Stimulated activated CD8-positive, alpha-beta memory T cell treated with anti-CD3 and anti-CD28 coated beads, Interleukin-2, amount 100 ng/mL, for 1 hour (primary cell): ENCODE measurements at regions not wholly inside any gene's neighbourhood (a gene's known extent, or its start where the extent isn't known, plus 50 kb on each side); places are given as distances from the start of the nearest gene placed in this dataset.

Source experiments
- DNase-seq, 2 donors: peaks; one replicate each; pipeline ENCODE4 v3.0.0-alpha.2; 2020; ENCODE audit warnings: low read depth in 2 of 2

DNA sequence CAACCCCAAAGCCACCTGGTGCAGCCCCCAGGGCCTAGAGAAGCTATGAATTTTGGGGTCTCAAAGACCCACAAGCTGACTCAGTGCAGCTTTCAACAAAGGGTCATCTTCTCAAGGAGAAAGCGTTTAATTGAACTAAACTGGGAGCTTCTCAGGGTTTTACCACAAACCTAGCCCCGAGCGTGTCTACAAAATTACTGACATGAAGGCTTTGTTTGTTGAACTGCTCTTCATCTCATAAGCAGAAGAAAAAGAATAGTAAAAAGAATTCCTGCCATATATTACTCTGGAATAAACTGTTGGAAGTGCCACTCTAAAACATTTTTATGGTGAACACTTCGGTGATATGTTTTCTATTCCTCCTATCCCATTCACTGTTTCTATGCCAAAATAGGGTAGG lies 50.8 kb upstream of the INCENP start:
- no peak for DNase-seq

DNA sequence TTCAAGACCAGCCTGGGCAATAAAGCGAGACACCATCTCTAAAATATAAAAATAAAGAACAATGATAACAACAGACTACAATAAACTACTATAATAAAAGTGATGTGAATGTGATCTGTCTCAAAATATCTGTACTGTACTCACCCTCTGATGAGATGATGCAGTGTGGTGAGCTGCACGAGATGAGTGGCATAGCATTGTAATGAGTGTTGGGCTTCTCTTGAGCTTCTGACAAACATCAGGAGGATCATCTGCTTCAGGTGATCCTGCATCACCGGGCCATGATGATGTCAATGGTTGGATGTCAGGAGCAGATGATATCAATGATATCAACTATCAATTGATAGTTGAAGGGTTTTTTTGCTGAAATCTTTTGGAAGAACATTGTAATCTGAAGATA lies 52.4 kb upstream of the INCENP start:
- DNase-seq = no peak

DNA sequence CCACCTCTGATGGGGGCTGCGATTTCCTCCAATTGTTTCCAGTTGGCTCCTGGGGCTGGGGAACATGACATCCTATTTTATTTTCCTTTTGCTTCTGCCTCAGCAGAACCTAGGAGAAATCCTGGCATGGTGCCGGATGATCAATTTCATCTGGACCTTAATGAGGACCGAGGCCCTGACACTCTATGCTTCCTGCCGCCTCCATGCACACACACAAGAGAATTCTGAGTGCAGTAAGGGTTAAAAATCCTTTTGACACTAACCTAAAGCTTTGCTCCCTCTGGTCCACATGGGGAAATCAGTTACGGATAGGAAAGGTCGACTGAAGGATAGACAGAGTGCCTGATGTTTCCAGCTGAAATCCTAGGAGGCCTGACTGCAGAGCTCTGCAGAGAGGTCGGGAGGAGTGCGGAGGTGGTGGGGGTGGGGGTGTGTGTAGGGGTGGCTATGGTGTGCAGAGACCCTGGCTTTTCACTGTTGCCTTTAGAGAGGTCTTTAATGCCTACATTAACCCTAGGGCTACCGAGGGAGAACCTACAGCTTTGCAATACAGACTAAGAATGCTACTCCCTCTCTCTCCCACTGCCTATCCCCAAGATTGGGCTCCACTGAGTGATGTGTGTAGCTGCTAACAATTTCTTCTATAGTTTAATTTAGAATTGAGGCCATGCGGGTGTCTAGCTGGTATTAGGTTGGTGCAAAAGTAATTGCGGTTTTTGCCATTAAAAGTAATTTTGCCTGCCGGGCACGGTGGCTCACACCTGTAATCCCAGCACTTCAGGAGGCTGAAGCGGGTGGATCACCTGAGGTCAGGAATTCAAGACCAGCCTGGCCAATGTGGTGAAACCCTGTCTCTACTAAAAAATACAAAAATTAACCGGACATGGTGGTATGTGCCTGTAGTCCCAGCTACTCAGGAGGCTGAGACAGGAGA lies 53.6 kb upstream of the INCENP start:
- no peak for DNase-seq

DNA sequence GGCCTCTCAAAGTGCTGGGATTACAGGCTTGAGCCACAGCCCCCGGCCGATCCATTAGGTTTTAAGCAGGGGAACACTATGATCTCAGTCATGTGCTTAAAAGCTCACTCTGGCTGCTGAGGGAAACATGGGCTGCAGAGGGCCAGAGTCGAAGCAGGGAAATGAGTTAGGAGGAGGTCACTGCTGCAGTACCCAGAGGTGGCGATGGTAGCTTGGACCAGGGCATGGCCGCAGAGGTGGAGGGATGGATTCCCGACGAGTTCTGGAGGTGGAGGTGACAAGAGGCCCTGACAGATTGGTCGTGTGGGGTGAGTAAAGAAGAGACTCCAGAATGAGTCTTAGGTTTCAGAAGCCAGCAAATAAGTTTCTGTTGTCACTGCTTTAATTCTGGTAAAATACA lies 54.4 kb upstream of the INCENP start:
- no peak for DNase-seq

DNA sequence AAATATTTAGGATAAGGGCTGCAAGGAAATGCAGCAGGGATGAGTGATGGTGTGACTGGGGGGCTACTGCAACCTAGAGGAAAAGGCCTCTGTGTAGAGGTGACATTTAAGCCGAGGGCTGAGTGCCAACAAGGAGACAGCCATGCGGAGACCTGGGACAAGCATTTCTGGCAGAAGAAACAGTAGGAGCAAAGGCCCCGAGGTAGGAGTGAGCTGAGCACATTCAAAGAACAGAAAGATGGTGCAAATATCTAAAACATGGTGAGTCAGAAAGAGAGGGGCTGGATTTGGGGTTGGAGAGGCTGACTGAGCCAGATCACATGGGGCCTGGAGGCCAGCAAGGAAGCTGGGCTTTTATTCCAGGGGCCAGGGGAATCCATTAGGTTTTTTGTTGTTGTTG lies 55.1 kb upstream of the INCENP start:
- no peak for DNase-seq

DNA sequence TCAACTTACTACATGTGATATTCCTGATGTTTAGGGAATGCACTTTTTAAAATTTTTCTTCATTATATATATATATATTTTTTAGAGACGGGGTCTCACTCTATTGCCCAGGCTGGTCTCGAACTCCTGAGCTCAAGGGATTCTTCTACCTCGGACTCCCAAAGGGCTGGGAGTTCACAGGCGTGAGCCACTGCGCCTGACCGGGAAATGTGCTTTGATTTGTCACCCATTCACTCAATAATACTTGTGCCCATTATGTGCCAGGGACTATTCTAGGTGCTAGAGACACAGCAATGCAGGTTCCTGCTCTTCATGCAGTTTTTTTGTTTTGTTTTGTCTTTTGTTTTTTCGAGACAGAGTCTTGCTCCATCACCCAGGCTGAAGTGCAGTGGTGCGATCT lies 56.1 kb upstream of the INCENP start:
- no peak for DNase-seq

DNA sequence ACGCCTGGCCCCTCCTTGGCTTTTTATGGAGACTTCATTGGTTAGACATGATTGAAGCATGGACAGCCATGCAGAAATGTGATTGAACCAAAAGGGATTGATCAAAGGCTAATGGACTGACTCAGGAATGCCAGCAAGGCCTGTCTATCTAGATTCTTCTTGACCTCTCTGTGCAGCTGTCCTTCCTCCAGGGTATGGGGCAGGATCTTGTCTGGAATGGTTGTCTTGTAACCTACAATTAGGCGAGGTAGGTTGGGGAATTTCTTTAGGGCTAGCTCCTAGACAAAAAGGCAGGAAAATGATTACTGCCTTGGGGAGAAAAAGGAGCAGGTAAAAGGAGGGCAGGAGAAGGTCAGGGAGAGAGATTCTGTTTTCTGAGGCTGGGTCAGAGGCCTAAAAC lies 59.6 kb upstream of the INCENP start:
- DNase-seq = no peak

DNA sequence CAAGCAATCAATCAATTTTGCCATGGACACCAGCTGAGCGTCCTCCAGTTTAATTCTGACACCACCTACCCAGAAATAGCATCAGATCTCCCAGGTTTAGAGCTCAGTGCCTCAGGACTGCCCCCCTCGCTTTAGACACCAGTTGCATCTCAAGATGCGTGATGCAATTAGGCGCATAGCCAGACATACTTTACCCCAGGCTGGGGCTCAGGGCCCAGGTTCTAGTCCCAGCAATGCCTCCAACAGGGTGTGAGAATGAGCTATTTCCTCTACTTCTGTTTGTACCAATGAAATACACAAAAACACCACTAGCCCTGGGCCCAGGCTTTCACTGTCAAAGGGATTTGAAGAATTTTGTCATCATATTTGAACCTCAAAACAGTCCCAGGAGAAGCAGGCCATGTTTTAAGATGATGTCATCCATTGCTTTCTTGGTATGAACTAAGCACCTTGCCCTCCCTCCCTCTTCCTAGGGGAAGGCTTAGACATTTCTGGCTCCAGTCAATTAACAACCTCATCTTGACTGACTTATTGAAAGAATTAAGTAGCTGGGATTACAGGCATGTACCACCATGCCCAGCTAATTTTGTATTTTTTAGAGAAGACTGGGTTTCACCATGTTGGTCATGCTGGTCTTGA lies 61.5 kb upstream of the INCENP start:
- DNase-seq = no peak

DNA sequence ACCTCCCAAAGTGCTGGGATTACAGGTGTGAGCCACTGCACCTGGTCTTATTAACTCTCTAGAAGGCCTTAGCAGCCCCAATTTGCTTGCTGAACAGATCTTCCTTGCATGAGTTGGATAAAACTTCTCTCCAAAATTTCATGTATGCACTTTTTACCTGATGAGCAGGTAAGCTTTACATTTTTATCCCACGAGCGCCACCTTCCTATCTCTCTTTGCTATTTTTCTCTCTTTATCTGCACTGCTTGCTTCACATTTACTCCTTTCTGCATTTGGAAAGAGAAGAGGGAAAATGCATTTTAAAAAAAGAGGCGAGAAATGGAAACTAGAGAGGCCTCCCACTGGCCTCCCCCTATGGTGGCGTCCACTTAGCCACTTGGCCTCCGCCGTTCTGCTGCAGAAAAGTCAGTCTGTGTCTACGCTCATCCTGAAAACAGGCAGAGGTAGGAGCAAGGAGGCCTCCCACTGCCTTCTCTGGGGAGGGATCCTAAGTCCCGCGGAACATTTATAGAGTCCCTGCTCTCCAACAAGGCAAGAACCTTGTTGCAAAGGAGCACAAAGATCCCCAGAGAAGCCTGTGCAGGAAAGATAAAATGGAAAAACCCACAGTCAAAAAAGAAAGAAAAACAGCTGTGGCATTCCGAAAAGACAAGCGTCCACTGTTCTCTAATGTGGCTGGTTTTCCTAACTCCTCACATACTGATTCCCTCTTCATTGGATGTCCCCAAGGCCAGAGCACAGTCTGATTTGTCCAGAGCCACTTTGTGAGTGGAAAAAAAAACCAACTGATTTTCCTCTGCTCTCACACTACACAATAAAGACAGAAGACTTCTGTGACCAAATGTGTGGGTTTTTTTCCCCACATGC lies 62.2 kb upstream of the INCENP start:
- DNase-seq = no peak

DNA sequence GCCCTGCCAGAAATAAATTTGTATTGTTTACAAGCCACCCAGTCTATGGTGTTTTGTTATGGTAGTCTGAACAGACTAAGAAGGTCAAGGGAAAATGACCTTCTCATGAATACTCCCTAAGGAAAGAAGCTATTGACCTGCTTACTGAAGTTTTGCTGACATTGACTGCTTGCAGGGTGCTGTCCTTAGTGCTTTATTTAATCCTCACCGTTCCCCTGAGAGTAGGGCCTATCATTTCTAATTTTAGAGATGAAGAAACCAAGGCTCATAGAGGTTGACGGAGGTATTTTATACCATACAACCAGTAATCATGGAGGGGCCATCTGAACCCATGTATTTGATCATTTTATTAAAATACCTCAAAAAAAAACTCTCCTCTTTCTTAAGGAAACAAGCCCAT lies 66.7 kb upstream of the INCENP start:
- no peak for DNase-seq

DNA sequence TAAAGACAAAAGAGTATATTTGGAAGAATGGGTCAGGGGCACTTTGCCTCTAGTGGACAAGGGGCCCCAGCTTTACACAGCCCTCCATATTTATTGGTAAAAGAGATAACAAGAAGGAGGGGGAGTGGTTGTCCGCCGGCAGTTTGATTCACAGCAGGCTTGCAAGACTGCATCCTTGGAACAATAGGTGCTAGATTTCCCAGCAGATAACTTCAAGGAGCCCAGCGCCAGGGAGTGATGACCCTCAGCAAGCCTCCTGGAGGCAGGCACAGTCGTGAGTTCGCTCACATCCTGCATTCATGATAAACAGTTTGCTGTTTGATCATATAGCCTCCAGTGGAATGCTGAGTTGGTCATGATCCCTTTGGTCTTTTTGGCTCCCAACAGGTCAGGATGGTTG lies 67.8 kb upstream of the INCENP start:
- no peak for DNase-seq

DNA sequence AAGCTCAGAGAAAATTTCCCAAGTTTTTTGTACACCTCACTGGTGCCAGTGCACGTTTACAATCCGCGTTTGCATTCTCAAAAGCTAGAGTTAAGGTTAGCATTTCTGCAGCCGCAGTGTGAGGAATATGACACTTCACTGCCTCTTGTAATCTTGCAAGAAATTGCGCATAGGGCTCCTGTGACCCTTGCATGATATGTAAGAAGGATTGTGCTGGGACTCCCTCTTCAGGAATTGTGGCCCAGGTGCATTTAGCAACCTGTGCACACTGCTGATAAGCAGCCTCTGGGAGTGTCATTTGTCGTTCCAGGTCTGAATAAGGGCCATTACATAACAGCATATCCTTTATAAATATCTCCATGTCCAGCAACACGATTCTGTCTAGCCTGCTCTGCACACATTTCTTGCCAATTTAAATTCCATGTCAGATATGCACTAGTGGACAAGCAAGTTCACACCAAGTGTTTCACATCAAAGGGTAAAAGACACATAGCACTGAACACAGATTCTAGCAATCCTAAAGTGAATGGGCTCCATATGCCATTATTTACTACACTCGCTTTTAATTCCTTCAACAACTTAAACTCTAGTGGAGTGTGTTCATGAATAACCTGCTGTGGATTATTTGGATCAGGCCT lies 69.2 kb upstream of the INCENP start:
- no peak for DNase-seq

DNA sequence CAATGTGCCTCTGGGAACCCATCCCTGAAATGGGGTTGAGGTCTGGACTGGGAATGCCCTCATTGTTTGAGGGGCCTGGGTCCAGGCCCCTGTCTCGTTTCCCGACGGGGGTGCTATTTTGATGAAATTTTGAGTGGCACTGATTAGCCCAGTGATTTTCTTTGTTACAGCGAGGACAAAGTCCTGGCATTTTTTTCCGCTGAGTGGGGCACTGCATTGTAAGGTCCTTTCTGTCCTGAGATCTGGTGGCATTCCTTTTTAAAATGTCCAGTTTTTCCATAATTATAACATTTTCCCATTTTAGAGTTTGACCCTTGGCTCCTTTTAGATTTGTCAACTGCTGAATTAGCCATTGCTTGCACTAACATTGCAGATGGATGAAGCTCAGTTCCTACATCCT lies 69.7 kb upstream of the INCENP start:
- DNase-seq = no peak

DNA sequence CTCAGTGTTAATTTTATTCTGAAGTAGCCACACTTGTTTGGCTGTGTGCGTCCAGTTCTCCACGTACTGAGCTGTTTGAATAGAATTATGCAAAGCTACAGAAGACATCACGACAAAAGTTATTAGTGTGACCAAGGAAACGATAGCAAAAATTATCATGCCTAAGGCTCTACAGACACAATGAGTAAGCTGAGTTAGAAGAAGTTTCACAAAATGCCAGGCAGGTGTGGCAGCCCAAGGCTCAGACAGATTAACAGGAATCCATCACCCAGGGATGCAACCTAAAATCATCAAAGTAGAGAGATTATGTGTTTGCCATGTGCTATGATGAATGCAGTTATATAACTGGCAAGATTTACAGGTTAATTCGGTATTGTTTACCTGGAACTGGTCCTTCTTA lies 73.1 kb upstream of the INCENP start:
- DNase-seq = no peak

DNA sequence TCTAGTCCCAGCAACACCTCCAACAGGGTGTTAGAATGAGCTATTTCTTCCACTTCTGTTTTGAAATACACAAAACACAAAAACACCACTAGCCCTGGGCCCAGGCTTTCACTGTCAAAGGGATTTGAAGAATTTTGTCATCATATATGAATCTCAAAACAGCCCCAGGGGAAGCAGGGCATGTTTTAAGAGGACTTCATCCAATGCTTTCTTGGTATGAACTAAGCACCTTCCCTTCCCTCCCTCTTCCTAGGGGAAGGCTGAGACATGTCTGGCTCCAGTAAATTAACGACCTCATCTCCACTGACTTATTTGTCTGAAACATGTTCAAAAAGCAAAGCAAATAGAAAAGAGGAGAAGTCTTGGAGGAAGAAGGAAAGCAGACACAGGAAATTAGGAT lies 75.7 kb upstream of the INCENP start:
- no peak for DNase-seq

DNA sequence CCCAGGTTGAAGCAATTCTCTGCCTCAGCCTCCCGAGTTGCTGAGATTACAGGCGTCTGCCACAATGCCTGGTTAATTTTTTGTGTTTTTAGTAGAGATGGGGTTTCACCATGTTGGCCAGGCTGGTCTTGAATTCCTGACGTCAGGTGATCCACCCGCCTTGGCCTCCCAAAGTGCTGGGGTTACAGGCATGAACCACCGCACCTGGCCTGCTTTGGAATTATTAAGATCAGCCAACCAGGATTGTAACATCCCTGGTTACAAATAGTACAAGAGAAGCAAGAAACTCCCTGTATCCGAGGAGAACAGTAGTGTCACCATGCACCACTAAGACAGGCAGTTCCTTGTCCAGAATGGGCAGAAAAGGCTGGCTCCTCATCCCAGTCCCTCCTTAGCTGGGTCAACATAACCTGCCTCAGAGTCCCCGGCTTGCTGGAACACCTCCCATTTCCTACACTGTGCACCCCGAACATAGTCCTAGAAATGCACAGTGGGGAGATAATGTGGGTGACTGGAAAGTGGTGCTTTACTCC lies 77.2 kb upstream of the INCENP start:
- no peak for DNase-seq

DNA sequence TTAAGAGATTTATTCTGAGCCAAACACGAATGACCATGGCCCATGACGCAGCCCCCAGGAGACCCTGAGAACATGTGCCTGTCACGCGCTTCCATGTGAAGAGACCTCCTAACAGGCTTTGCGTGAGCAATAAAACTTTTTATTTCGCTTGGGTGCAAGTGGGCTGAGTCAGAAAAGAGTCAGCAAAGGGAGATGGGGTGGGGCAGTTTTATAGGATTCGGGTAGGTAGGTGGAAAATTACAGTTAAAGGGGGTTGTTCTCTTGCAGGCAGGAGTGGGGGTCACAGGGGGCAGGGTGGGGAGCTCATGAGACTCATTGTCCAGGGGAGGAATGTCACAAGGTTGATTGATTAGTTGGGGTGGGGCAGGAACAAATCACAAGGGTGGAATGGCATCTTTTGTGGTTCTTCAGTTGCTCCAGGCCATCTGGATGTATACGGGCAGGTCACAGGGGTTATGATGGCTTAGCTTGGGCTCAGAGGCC lies 77.2 kb upstream of the FTH1 start:
- no peak for DNase-seq

DNA sequence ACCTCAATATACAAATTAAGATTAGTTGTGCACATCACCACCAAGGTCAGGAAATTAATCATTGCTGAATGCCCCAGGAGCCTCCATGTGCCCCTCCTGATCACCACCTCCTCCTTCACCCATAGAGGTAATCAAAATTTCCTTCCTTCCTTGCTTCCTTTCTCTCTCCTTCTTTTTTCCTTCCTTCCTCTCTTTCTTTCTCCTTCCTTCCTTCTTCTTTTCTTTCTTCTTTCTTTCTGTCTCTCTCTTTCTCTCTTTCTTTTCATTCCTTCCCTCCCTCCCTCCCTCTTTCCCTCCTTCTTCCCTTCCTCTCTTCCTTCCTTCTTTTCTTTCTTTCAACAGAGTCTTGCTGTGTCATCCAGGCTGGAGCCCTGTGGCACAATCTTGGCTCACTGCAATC lies 67.9 kb upstream of the FTH1 start:
- DNase-seq = no peak

DNA sequence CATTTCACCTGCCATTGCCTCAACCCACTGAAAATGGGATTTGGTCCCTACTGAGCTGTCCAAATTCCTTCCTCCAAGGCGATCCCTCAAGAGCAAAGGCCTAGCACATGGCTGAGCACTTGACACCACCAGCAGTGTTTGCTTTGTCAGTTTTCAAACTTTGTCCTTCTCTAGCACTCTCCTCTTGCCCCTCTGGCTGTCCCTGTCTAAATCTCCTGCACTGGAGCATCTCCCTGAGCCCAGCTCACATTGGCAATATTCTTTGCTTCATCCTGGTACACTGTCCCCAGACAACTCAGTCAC lies 66.6 kb upstream of the FTH1 start:
- DNase-seq = no peak

DNA sequence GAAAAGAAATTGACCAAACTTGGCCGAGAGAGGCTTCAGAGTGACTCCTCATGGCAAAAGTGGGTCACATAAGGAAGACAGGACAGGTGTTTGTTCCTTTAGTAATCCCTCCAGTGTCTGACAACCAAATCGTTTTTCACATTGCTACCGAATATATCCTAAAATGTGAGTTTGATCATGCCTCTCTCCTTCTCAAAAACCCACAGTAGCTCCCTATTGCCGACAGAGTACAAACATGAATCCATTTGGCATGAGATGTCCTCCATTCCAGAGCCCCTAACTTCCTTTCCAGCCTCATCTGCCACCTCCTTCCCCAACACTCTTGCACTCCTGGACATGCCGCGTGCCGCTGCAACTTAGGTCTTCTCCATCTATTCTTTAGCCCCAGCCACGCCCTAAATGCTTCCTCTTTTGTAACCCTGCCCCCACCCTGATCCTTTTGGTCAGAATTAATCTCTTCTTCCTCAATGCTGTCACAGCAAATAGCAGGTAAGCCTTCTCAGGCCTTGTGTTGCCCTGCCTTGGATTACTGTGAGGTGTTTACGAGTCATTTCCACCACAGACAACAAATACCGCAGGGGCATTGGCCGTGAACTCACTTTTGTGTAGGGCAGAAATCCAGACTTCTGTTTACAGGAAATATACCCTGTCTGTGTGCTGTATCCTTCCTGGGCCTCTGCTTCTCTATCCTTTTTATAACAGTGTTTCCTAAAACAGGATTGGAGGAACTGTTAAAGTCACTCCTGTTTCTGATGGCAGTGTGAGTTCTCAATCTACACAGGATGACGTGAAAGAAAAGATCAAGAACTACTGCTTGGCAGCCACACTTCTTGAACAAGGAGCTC lies 66.0 kb upstream of the FTH1 start:
- no peak for DNase-seq
